IMR-90 (cell line): ENCODE measurements at regions not wholly inside any gene's neighbourhood (a gene's known extent, or its start where the extent isn't known, plus 50 kb on each side); places are given as distances from the start of the nearest gene placed in this dataset.
A peak's percentile ranks its signal among the peaks of the same experiment; 100 is the strongest.

Experiments used
- ATAC-seq: fragments of 200-7000 bp; cut with Tn5 transposase; 2 replicates; pipeline ENCODE4 v1.9.1; 2020; ENCODE audit warnings: low read depth, mild to moderate bottlenecking, moderate library complexity
- BruUV-seq: library from RNA; stranded (reverse); fragments of 400-500 nt; replicated peaks from 2 replicates; lab custom pipeline; 2021; lab: Mats Ljungman, UMichigan
- CTCF ChIA-PET: fragments of 300-600 bp; formaldehyde crosslinking; extraction: SDS; loops from one replicate; lab custom pipeline; 2021; ENCODE audit warnings: antibody characterized with exemption; lab: Yijun Ruan, JAX
- POLR2A ChIA-PET: fragments of 300-600 bp; sonication (Branson Sonifier 250); formaldehyde crosslinking; loops from one replicate; lab custom pipeline; 2022; ENCODE audit warnings: antibody characterized with exemption; ENCODE audit not compliant: unreplicated experiment; lab: Charles Lee
- DNase-seq: peaks from one replicate; pipeline ENCODE4 v3.0.0; 2013
- H2AFZ ChIP-seq: replicated peaks from 2 replicates; pipeline ENCODE3; 2013; ENCODE audit warnings: low read length, mild to moderate bottlenecking; ENCODE audit not compliant: poor library complexity
- H2AK5ac ChIP-seq: 2 replicates; pipeline ENCODE4 v1.6.1; 2013; ENCODE audit warnings: low read depth, low read length, inconsistent platforms
- H2AK9ac ChIP-seq: replicated peaks from 2 replicates; pipeline ENCODE3; 2013; ENCODE audit warnings: mild to moderate bottlenecking, low read depth, low read length, moderate library complexity; ENCODE audit not compliant: poor library complexity
- H2BK120ac ChIP-seq: 2 replicates; pipeline ENCODE4 v1.6.1; 2013; ENCODE audit warnings: low read depth, low read length, inconsistent platforms
- H2BK15ac ChIP-seq: 3 replicates; pipeline ENCODE4 v1.6.1; 2013; ENCODE audit warnings: low read depth, low read length, inconsistent platforms
- H2BK20ac ChIP-seq: 2 replicates; pipeline ENCODE4 v1.6.1; 2013; ENCODE audit warnings: low read depth, mild to moderate bottlenecking, inconsistent platforms, low read length, moderate library complexity
- H2BK5ac ChIP-seq: 2 replicates; pipeline ENCODE4 v1.6.1; 2013; ENCODE audit warnings: mild to moderate bottlenecking, low read depth, low read length, inconsistent platforms; ENCODE audit not compliant: poor library complexity, severe bottlenecking
- H3K14ac ChIP-seq: replicated peaks from 2 replicates; pipeline ENCODE4 v1.6.1; 2013; ENCODE audit warnings: low read depth, low read length, inconsistent platforms
- H3K18ac ChIP-seq: 2 replicates; pipeline ENCODE4 v1.6.1; 2013; ENCODE audit warnings: low read depth, low read length, control low read depth
- H3K23ac ChIP-seq: 2 replicates; pipeline ENCODE4 v1.6.1; 2013; ENCODE audit warnings: low read depth, low read length, inconsistent platforms
- H3K27ac ChIP-seq: 2 replicates; pipeline ENCODE4 v1.5.1; 2013; ENCODE audit warnings: mild to moderate bottlenecking, control low read depth, low read length; ENCODE audit not compliant: insufficient read depth
- H3K27me3 ChIP-seq: 2 replicates; pipeline ENCODE4 v1.6.1; 2013; ENCODE audit warnings: low read length; ENCODE audit not compliant: control insufficient read depth, insufficient read depth
- H3K36me3 ChIP-seq: 2 replicates; pipeline ENCODE4 v1.6.1; 2013; ENCODE audit warnings: low read length, mixed read lengths; ENCODE audit not compliant: control insufficient read depth, insufficient read depth
- H3K4ac ChIP-seq: 2 replicates; pipeline ENCODE4 v1.6.1; 2013; ENCODE audit warnings: low read depth, low read length, inconsistent platforms
- H3K4me1 ChIP-seq: 2 replicates; pipeline ENCODE4 v1.6.1; 2013; ENCODE audit warnings: low read length, mixed read lengths; ENCODE audit not compliant: control insufficient read depth, insufficient read depth
- H3K4me2 ChIP-seq: 2 replicates; pipeline ENCODE4 v1.6.1; 2013; ENCODE audit warnings: low read depth, mild to moderate bottlenecking, control low read depth, low read length, moderate library complexity
- H3K4me3 ChIP-seq: 2 replicates; pipeline ENCODE4 v1.5.1; 2013; ENCODE audit warnings: low read depth, mild to moderate bottlenecking, control low read depth, low read length, moderate library complexity; ENCODE audit not compliant: insufficient read depth
- H3K56ac ChIP-seq: 2 replicates; pipeline ENCODE4 v1.6.1; 2013; ENCODE audit warnings: low read length, inconsistent platforms; ENCODE audit not compliant: insufficient read depth; ENCODE audit errors: extremely low read depth
- H3K79me1 ChIP-seq, 2 experiments: 2 replicates each; pipeline ENCODE4 v1.6.1; 2013; ENCODE audit warnings: low read length in 2 of 2, inconsistent platforms in 1 of 2, low read depth in 1 of 2
- H3K9ac ChIP-seq: 2 replicates; pipeline ENCODE4 v1.6.1; 2013; ENCODE audit warnings: low read depth, low read length, control low read depth
- H3K9me1 ChIP-seq: 2 replicates; pipeline ENCODE4 v1.6.1; 2013; ENCODE audit warnings: low read length, inconsistent platforms; ENCODE audit not compliant: insufficient read depth
- H3K9me3 ChIP-seq: 2 replicates; pipeline ENCODE4 v1.6.1; 2013; ENCODE audit warnings: low read length; ENCODE audit not compliant: control insufficient read depth, insufficient read depth
- H4K20me1 ChIP-seq: 2 replicates; pipeline ENCODE4 v1.6.1; 2013; ENCODE audit warnings: low read length, inconsistent platforms; ENCODE audit not compliant: insufficient read depth
- H4K5ac ChIP-seq: 2 replicates; pipeline ENCODE4 v1.6.1; 2013; ENCODE audit warnings: mild to moderate bottlenecking, low read depth, low read length, control low read depth
- H4K8ac ChIP-seq, 2 experiments: 2 replicates each; pipeline ENCODE4 v1.6.1; 2013; ENCODE audit warnings: low read depth in 2 of 2, low read length in 2 of 2, control low read depth in 1 of 2, inconsistent platforms in 1 of 2
- H4K91ac ChIP-seq: 2 replicates; pipeline ENCODE4 v1.6.1; 2013; ENCODE audit warnings: low read depth, low read length, inconsistent platforms; ENCODE audit not compliant: insufficient read depth
- BHLHE40 ChIP-seq: fragments of 150-350 bp; IDR thresholded peaks from 2 replicates; pipeline ENCODE4 v1.6.1; 2016; ENCODE audit warnings: mild to moderate bottlenecking, low read depth, low read length
- CEBPB ChIP-seq: IDR thresholded peaks from 2 replicates; pipeline ENCODE4 v1.6.1; 2012; ENCODE audit warnings: low read depth, low read length, improper control_type of control experiment
- CHD1 ChIP-seq: IDR thresholded peaks from 2 replicates; pipeline ENCODE4 v1.6.1; 2012; ENCODE audit warnings: low read depth, low read length, improper control_type of control experiment
- CTCF ChIP-seq: conservative IDR thresholded peaks from 2 replicates; pipeline ENCODE4 v1.5.1; 2012; ENCODE audit warnings: mild to moderate bottlenecking, low read depth, low read length, improper control_type of control experiment
- FOS ChIP-seq: fragments of 150-350 bp; IDR thresholded peaks from 2 replicates; pipeline ENCODE4 v1.6.1; 2016; ENCODE audit warnings: low read depth, low read length
- MAFK ChIP-seq: IDR thresholded peaks from 2 replicates; pipeline ENCODE4 v1.6.1; 2012; ENCODE audit warnings: low read depth, low read length, improper control_type of control experiment
- MAZ ChIP-seq: IDR thresholded peaks from 2 replicates; pipeline ENCODE4 v1.6.1; 2012; ENCODE audit warnings: low read depth, mild to moderate bottlenecking, low read length, improper control_type of control experiment, moderate library complexity, borderline replicate concordance
- MXI1 ChIP-seq: IDR thresholded peaks from 2 replicates; pipeline ENCODE4 v1.6.1; 2012; ENCODE audit warnings: low read depth, mild to moderate bottlenecking, low read length, moderate library complexity, borderline replicate concordance
- NFE2L2 ChIP-seq: fragments of 150-350 bp; IDR thresholded peaks from 2 replicates; pipeline ENCODE4 v1.6.1; 2016; ENCODE audit warnings: low read depth, mild to moderate bottlenecking, low read length
- POLR2A ChIP-seq: IDR thresholded peaks from 2 replicates; pipeline ENCODE4 v1.6.1; 2012; ENCODE audit warnings: mild to moderate bottlenecking, low read depth, low read length
- RAD21 ChIP-seq: IDR thresholded peaks from 2 replicates; pipeline ENCODE4 v1.6.1; 2012; ENCODE audit warnings: low read length, improper control_type of control experiment
- RCOR1 ChIP-seq: IDR thresholded peaks from 2 replicates; pipeline ENCODE4 v1.6.1; 2012; ENCODE audit warnings: mild to moderate bottlenecking, low read length, improper control_type of control experiment; ENCODE audit not compliant: insufficient replicate concordance
- RFX5 ChIP-seq: IDR thresholded peaks from 2 replicates; pipeline ENCODE4 v1.8.0; 2012; ENCODE audit warnings: low read depth, mild to moderate bottlenecking, low read length, moderate library complexity
- SMC3 ChIP-seq: fragments of 150-350 bp; IDR thresholded peaks from 2 replicates; pipeline ENCODE4 v1.6.1; 2016; ENCODE audit warnings: low read depth, mild to moderate bottlenecking, antibody characterized with exemption, low read length, moderate library complexity
- WGBS, 2 experiments: methylation state at CpG; one replicate each; pipeline versions ENCODE4 v1.1.5 to v1.1.7; 2013; ENCODE audit warnings: missing lambda C conversion rate in 2 of 2; ENCODE audit not compliant: insufficient read length in 1 of 2; ENCODE audit errors: extremely low coverage in 2 of 2; 5-methylcytosine and 5-hydroxymethylcytosine counted together
- dilution Hi-C: fragments of 300-500 bp; cut with HindIII; formaldehyde crosslinking; loops from one replicate; pipeline ENCODE4 v1.14.3; 2018; ENCODE audit warnings: low sequenced_read_pairs; ENCODE audit not compliant: unreplicated experiment
- in situ Hi-C: fragments of 300-500 bp; cut with MboI; formaldehyde crosslinking; loops from 3 replicates; pipeline ENCODE4 v1.14.3; 2019; ENCODE audit warnings: low sequenced_read_pairs, inconsistent platforms, mixed read lengths
- intact Hi-C: fragments of 100-400 bp; cut with micrococcal nuclease; formaldehyde crosslinking; loops from 2 replicates; pipeline ENCODE4 v1.10.0; 2022
- TF ChIP-seq, protein P1 (sequence below): fragments of 150-350 bp; IDR thresholded peaks from 2 replicates; pipeline ENCODE4 v1.6.1; 2016; ENCODE audit warnings: low read depth, mild to moderate bottlenecking, low read length, moderate library complexity, borderline replicate concordance
- TF ChIP-seq, protein P2 (sequence below): fragments of 150-350 bp; IDR thresholded peaks from 2 replicates; pipeline ENCODE4 v1.6.1; 2017; ENCODE audit warnings: mild to moderate bottlenecking, antibody characterized with exemption, low read length, low read depth

DNA sequence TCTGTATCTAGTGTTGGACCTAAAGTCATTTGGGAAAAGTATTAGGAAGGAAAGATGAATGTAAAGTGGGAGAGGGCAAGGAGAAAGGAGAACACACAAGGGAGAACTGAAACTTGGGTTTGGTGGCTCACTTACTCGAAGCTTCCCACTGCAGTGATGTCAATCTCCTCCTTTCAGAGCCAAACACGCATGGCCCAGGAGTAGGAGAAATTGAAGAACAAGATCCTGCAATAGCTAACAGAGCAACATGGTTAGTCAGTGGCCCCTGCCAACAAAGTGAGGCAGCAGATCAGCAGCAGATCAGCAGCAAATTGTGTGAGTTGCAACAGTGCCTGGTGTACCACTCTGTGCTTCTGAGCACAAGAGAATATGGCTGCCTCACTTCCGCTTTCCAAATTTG, 366.4 kb downstream of the PSAT1 start:
- Histone ChIP-seq H3K4me1 (peaks cover 3% of the 10 kb centered on the region; the same call in 1 of the 2 replicates), H3K36me3 (no peaks in the 10 kb centered on the region), H3K27ac (no peak overlapping the region), H2BK120ac (no peak overlapping the region), H3K56ac (no peak overlapping the region), H3K9me1 (no peaks in the 10 kb centered on the region), H3K18ac (no peak overlapping the region), H2BK15ac (0 out of 3 replicates have a peak overlapping the region, but pooled peaks have one; percentile 34), H4K5ac (no peak overlapping the region), H4K8ac (no peak overlapping the region), H3K9me3 (no peaks in the 10 kb centered on the region), H3K9ac (no peak overlapping the region), H3K14ac (no peak overlapping the region), H3K4me2 (no peak overlapping the region), H3K79me1 (no peaks in the 10 kb centered on the region), H3K4me3 (no peak overlapping the region), H4K91ac (no peak overlapping the region), H3K4ac (no peak overlapping the region; the same call in 1 of the 2 replicates), H4K20me1 (no peaks in the 10 kb centered on the region), H2BK5ac (no peak overlapping the region), H3K23ac (no peak overlapping the region), H2AK9ac (no peak overlapping the region), H3K27me3 (no peaks in the 10 kb centered on the region; the same call in none of the 2 replicates), H2BK20ac (peak overlapping the region; percentile 27; the same call in 1 of the 2 replicates), H2AK5ac (peak overlapping the region; percentile 53; the same call in 1 of the 2 replicates), H2AFZ (peak overlapping the region; percentile 44)
- dilution Hi-C loops: no loop called here
- BruUV-seq: no TSS peak
- no peak for DNase-seq
- intact Hi-C loops: no loop called here
- no CpG with 5 or more reads among the region's 3 CpGs for WGBS, 2 experiments
- TF ChIP-seq RFX5 (no peak), MXI1 (no peak), CEBPB (no peak), CTCF (no peak), CHD1 (no peak), RCOR1 (no peak), SMC3 (no peak), RAD21 (no peak), POLR2A (no peak), NFE2L2 (no peak), MAFK (no peak), FOS (no peak), MAZ (no peak), BHLHE40 (no peak)
- TF ChIP-seq, protein P1, sequence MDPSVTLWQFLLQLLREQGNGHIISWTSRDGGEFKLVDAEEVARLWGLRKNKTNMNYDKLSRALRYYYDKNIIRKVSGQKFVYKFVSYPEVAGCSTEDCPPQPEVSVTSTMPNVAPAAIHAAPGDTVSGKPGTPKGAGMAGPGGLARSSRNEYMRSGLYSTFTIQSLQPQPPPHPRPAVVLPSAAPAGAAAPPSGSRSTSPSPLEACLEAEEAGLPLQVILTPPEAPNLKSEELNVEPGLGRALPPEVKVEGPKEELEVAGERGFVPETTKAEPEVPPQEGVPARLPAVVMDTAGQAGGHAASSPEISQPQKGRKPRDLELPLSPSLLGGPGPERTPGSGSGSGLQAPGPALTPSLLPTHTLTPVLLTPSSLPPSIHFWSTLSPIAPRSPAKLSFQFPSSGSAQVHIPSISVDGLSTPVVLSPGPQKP: no peak
- TF ChIP-seq, protein P2, sequence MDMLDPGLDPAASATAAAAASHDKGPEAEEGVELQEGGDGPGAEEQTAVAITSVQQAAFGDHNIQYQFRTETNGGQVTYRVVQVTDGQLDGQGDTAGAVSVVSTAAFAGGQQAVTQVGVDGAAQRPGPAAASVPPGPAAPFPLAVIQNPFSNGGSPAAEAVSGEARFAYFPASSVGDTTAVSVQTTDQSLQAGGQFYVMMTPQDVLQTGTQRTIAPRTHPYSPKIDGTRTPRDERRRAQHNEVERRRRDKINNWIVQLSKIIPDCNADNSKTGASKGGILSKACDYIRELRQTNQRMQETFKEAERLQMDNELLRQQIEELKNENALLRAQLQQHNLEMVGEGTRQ: no peak
- ChIA-PET POLR2A (no interaction called here), CTCF (no interaction called here)
- no peak for ATAC-seq
- in situ Hi-C loops: no loop called here
